ENCODE measurements at regions not wholly inside any gene's neighbourhood (a gene's known extent, or its start where the extent isn't known, plus 50 kb on each side); places are given as distances from the start of the nearest gene placed in this dataset.
"Not testable (repeated sequence)": the region's sequence is repeated elsewhere in the genome, so short reads cannot be mapped to it uniquely, and the experiment has no call there.

- DNase-seq: no peak
Measured at GRCh38 chr13:90222758-90223157, 1124.7 kb upstream of the MIR17HG start.

GRCh38 chr13:90230311-90230710, 1117.2 kb upstream of the MIR17HG start:
- DNase-seq: no peak

DNA sequence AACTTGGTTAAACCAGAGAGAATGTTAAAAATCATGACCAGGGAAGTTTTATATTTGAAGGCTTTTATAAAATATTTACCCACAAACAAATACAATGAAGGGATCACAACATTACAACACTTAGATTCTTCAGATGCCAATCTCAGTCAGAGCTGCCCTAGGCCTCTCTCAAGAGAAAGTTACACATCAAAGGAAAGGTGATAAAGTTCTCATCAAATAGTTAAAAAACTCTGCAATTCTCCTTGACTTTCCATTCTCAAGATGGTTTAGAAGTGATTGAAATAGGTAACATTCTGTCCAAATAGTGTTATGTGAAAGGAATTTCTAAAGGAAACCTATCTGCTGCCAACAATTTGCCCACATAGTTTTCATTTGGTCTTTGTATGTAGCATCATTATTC, 1115.2 kb upstream of the MIR17HG start:
- no peak for DNase-seq

DNA sequence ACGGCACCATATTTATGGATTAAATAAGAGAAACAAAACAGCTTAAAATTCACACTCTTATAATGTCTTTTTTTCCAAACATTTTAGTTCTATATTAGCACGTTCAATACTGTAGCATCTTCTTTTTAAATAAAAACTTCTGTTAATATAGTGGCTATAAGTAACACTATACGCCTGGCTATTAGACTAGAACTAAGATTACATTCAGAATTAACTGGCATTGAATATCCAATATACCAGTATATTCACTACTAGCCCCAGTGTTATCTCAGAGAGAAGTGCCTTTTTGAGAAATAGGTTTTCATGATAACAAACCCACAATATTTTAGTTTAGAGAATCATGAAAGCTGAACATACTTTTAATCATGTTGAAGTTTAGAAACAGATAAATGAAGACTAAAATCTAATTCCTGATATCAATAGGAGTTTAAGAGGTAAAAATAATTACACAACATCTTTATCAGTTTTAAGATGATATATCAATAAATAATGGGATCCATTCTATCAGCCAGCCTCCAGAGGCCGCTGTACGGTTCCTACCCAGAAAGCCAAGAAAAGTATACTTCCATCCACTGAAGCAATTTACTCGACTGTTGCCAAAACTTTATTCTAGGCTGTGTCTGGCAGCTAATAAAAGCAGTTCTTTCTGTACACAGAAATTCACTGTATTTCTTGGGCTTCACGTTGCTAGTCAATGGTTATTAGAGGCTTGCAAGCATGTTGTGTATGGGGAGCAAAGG, 1113.4 kb upstream of the MIR17HG start:
- no peak for DNase-seq

DNA sequence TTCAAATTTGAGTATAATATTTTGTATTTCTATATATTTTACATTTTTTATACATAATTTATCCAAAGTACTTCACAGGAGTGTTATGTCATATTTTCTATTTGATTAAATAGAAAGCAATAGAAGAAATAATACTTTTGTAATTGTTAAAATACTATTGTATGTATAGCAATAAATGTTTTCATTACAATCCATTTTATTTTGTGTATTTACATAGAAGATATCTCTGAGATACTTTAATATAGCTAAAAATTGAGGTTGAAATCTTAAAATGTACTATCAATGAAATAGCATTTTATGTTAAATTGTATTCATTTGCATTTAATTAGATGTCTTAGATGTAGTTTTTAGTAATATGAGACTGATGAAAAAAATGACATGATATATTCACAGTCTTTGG, 1109.6 kb upstream of the MIR17HG start:
- DNase-seq: no peak

GRCh38 chr13:90238413-90238812, 1109.1 kb upstream of the MIR17HG start:
- DNase-seq: no peak

DNA sequence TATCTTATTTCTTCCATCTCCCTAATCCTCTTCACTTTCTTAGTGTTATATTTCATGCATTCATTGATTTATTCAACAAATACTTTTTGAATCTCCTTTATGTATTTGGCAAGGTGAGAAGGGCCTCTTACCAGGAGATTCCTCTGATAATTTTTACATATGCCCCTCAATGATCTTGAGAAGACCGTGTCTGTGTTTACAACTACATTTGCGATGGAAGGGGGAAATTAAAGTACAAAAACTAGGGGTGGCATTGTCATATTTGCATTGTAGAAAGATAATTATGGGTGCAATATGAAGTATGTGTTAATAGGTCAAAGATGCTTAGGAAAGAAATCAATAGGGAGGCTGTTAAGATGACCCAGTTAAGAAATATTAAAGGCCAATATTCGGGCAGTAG, 1108.4 kb upstream of the MIR17HG start:
- no peak for DNase-seq

DNA sequence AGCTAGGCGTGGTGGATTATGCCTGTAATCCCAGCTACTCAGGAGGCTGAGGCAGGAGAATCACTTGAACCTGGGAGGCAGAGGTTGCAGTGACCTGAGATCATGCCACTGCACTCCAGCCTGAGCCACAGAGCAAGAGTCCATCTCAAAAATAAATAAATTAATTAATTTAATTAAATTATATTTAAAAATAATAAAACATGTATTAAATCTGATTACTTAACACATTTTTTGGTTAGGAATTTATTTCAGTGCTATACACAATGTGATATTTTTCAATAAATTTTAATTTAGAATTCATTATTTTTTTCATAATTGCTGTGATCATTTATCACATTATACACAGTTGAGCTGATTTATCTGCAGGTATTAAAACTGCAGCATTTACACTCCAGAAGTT, 1101.5 kb upstream of the MIR17HG start:
- DNase-seq: no peak

DNA sequence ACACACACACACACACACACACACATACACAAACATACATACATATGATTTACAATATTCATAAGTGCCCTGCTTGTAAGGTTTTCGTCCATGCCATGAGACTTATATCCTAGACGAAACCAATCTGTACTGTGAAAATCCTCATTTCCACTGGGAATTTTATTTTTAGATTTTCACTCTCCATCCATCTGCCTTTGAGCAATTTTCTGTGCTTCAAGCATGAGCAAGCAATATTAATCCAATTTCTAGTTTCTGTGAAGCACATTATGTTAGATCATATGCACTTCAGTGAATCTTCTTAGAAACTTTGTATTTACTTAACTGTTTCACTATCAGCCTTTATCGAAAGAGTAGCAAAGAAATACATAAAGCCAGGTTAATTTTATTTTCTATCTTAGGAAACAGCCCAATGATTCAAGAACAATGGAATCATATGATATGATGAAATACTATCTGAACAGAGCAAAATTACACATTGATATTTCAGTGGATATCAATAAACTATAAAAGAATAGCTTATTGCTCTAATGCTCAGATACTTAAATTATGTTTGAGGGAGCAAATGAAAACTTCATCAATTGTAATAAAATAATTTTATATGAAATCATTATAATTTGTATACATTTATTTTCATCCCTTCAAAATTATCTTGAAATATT, 1100.7 kb upstream of the MIR17HG start:
- DNase-seq: no peak

- no peak for DNase-seq
Measured at GRCh38 chr13:90253806-90254205, 1093.7 kb upstream of the MIR17HG start.

DNA sequence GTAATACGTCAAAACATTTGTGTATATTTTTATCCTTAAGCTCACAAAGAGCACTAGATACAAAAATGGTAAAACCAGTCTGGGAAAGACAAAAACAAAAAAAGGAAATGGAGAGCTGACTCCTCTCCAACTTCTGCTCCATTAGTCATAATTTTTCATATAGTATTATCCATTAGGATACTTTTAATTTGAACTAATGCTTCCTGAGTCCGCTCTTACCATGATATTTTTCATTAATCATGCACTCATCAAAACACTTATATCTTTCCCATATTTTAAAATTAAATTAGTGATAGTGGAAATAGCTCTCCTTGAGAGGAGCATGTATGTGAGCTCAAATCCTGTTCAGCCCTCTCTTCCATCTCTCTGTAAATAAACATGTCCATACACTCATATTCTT, 1093.0 kb upstream of the MIR17HG start:
- DNase-seq: no peak

- DNase-seq: no peak
Measured at GRCh38 chr13:90256746-90257145, 1090.7 kb upstream of the MIR17HG start.

- DNase-seq: no peak
Measured at GRCh38 chr13:90258129-90258528, 1089.4 kb upstream of the MIR17HG start.

- no peak for DNase-seq
Measured at GRCh38 chr13:90261343-90261742, 1086.1 kb upstream of the MIR17HG start.

DNA sequence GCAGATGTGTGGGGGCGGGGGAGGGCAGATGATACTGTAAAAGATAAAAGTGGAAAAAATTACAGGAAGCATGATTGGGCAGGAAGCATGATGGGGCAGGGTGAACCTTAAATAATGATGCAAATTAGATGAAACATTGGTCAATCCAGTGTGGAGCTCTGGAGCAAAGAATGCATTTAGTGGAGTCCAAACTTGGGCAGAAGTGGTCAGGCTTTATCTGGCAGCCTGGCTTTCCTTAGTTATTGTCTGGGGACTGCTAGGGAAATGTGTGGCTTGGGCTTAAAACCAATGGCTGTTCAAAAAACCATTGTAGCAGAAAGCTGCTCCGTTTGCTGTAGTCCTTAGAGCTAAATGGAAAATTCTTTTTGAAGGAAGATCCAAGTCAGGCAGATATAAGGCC, 1077.3 kb upstream of the MIR17HG start:
- DNase-seq: no peak

GRCh38 chr13:90272356-90272755, 1075.1 kb upstream of the MIR17HG start:
- no peak for DNase-seq

GRCh38 chr13:90276216-90276615, 1071.3 kb upstream of the MIR17HG start:
- no peak for DNase-seq

DNA sequence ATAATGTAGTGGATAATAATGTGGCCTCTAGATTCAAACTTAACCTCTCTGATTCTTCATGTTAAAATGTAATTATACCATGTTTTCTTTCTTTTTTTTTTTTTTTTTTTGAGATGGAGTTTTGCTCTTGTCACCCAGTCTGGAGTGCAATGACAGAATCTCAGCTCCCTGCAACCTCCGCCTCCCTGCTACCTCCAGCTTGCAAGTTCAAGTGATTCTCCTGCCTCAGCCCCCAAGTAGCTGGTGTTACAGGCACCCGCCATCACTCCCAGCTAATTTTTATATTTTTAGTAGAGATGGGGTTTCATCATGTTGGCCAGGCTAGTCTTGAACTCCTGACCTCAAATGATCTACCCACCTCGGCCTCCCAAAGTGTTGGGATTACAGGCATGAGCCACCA, 1069.3 kb upstream of the MIR17HG start:
- not testable (repeated sequence) for DNase-seq

DNA sequence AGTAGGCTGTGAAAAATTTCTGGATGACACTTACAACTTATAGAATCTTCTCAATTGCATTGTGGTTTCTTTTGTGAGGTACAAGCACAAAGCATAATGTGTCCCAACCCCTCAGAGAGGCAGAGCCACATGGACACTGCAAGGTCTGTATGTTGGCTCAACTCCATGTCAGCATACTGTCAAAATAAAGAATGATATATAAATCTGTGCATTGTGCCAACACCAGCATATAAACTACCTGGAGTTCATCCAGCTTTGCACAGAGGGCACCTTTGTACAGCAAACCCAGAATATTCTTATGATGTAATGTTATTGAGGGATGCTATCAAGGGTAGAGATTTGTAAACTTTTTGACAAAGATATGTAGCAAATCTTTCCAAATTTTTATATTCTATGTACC, 1065.8 kb upstream of the MIR17HG start:
- DNase-seq: no peak

GRCh38 chr13:90287521-90287920, 1060.0 kb upstream of the MIR17HG start:
- no peak for DNase-seq

GRCh38 chr13:90293793-90294361, 1053.6 kb upstream of the MIR17HG start:
- DNase-seq: no peak

GRCh38 chr13:90299238-90299637, 1048.2 kb upstream of the MIR17HG start:
- no peak for DNase-seq

DNA sequence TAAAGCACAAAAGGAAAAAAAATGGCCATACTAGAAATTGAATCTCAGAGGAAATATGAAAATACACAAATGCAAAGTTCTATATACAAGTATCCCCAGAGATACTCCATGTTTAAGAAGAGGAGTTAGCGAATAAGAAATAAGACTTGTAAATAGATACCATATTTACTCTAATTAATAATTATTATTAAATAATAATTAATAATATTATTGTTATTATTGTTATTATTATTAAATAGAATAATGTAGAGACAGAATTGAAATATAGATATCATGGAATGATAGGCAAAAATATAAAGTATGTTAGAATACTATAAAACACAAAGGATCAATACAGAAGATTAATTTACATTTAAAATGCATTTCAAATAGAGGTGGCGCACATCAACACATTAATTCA, 1047.5 kb upstream of the MIR17HG start:
- DNase-seq: no peak

DNA sequence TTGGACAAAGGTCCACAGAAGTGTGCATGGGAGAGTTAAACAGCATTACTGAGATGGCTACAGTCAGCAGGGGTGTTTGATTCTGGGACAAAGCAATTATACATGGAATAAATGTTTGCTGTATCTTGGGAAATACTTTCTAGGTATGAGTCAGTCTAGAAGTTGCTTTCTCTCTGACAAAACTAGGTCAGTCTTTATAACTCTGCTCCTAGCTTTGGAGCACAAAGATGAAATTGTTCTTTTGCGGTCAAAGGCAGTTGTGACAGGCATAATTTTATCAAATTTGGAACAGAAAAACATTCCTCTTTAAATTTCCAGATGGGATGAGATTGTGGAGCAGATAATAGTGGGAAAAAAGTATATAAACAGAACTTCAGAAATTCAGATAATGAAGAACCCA, 1045.4 kb upstream of the MIR17HG start:
- no peak for DNase-seq

DNA sequence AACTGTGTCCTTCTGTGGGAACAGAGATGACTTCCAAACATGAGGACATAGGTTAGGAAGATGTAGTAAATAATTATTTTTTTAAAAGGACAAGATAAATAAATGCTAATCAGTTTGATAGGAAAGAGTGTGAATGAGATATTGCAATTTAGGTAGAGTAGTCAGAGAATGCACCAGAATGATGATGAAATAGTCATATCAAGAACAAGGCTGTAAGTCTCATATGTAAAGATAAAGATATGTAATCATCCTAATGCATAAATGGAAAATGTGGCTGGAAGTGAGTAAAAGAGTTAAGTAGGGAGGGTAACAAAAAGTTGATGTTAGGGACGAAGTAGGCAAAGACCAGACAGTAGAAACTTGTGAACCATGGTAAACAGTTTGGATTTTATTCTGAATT, 1041.7 kb upstream of the MIR17HG start:
- no peak for DNase-seq
